Glutamatergic neuron (in vitro differentiated cells): ENCODE measurements at regions not wholly inside any gene's neighbourhood (a gene's known extent, or its start where the extent isn't known, plus 50 kb on each side); places are given as distances from the start of the nearest gene placed in this dataset.

Experiments used
- DNase-seq: peaks from one replicate; pipeline ENCODE4 v3.0.0; 2022
- H3K27ac Mint-ChIP-seq: one replicate; pipeline ENCODE4 v1.8.0; 2020; ENCODE audit warnings: mild to moderate bottlenecking, mixed read lengths, inconsistent platforms; ENCODE audit not compliant: unreplicated experiment
- H3K27me3 Mint-ChIP-seq: one replicate; pipeline ENCODE4 v1.8.0; 2020; ENCODE audit warnings: mild to moderate bottlenecking, moderate library complexity, mixed read lengths, inconsistent platforms; ENCODE audit not compliant: unreplicated experiment
- H3K36me3 Mint-ChIP-seq: one replicate; pipeline ENCODE4 v1.8.0; 2020; ENCODE audit warnings: mild to moderate bottlenecking, mixed read lengths, inconsistent platforms; ENCODE audit not compliant: unreplicated experiment
- H3K4me1 Mint-ChIP-seq: one replicate; pipeline ENCODE4 v1.8.0; 2020; ENCODE audit warnings: mild to moderate bottlenecking, low read depth, mixed read lengths, inconsistent platforms; ENCODE audit not compliant: unreplicated experiment
- H3K4me3 Mint-ChIP-seq: one replicate; pipeline ENCODE4 v1.8.0; 2020; ENCODE audit warnings: mild to moderate bottlenecking, mixed read lengths, inconsistent platforms; ENCODE audit not compliant: unreplicated experiment
- H3K9me3 Mint-ChIP-seq: one replicate; pipeline ENCODE4 v1.8.0; 2020; ENCODE audit warnings: mild to moderate bottlenecking, moderate library complexity, mixed read lengths, inconsistent platforms; ENCODE audit not compliant: unreplicated experiment
- CTCF ChIP-seq: fragments of 200-600 bp; sonication (generic); IDR thresholded peaks from one replicate; pipeline ENCODE4 v1.5.0; 2021; ENCODE audit not compliant: partially characterized antibody, unreplicated experiment

DNA sequence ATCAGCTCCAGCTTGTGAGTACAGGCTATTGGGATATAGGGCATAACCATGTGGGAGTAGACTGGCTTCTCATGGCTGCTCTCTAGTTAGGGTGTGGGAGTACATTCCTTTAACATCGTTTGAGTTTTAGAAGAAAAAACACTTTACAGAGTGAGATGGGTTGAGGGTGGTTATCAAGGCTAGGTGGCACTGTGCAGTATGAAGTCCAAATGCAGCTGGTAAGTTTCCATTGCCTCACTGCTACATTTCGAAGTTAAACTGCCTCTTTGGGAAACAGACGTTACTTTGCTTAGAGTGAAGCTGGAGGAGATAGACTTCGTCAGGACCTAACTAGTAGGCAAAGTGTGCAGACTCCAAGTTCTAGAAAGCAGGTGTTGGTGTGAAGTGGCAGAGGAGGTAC, 192.4 kb downstream of the SQOR start:
- no peaks in the 10 kb centered on the region for H3K4me1 Mint-ChIP-seq
- peaks cover 4% of the 10 kb centered on the region for H3K36me3 Mint-ChIP-seq
- no peak overlapping the region for H3K4me3 Mint-ChIP-seq
- no peak for DNase-seq
- no peak for TF ChIP-seq CTCF
- peaks cover 1% of the 10 kb centered on the region for H3K9me3 Mint-ChIP-seq
- no peak overlapping the region for H3K27ac Mint-ChIP-seq
- H3K27me3 Mint-ChIP-seq: peaks cover 5% of the 10 kb centered on the region

DNA sequence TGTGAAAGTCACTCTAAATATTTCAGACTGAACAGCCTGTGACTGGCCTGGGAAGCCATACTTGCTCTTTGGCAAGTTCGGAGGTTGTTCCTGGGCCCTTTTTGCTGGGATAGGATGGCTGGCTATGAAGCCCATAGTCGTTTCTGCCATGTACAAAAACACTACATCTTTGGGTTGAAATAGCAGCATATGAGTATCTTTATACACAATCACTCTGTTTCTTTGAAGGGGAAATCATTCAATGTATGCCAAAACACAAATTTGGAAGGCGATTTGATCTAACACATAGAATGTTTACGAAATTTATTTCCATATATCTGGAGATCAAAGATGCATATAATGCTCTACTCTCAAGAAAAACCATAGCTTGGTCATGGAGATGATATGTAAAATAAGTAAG, 192.9 kb downstream of the SQOR start:
- no peak overlapping the region for H3K27ac Mint-ChIP-seq

DNA sequence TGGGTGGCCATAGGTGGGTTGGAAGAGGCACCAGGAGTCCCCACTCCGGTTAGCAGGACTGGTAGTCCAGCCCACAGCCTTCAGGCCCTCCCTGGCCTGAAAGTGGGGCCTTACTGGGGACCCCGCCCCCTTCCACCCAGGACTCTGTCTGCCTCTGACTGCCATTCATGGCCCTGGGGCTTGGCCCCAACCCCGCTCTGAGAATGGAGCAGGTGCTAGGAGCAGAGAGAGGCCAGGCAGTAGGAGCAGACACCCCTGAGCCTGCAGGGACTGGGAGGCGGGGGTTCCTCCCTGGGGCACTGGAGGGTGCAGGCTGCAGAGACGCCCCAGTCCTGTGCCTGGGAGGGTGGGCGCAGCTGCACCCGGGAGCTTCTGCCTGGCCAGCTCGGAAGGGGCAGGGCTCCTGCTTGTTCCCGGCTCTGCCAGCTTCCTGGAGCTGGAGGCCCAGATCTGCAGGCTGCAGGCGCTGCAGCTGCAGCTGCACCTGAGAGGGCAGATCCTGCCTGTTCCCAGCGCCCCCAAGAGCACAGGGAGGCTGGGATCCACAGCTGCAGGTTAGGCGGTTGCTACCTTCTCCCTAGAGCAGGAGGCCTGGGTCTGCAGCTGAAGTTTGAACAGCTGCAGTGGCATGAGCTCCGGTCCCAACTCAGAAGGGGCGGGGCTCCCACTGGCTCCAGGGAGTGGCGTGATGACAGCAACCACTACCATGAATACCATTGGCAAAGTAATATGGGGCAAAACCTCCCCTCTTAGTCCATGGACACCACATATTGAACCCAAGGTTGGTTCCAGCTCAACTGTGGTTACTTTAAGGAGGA, 194.7 kb downstream of the SQOR start:
- H3K36me3 Mint-ChIP-seq: no peaks in the 10 kb centered on the region
- peaks cover 4% of the 10 kb centered on the region for H3K27me3 Mint-ChIP-seq
- DNase-seq: no peak
- H3K4me3 Mint-ChIP-seq: no peak overlapping the region
- TF ChIP-seq CTCF: no peak
- no peak overlapping the region for H3K27ac Mint-ChIP-seq
- H3K9me3 Mint-ChIP-seq: peaks cover 1% of the 10 kb centered on the region
- no peaks in the 10 kb centered on the region for H3K4me1 Mint-ChIP-seq

More for the DNA sequence above, 192.9 kb downstream of the SQOR start:
- TF ChIP-seq CTCF: no peak
- Mint-ChIP-seq H3K27me3 (peaks cover 5% of the 10 kb centered on the region), H3K9me3 (peaks cover 1% of the 10 kb centered on the region), H3K4me1 (no peaks in the 10 kb centered on the region), H3K4me3 (no peak overlapping the region), H3K36me3 (peaks cover 4% of the 10 kb centered on the region)
- DNase-seq: no peak

- no peak for TF ChIP-seq CTCF
- H3K27ac Mint-ChIP-seq: no peak overlapping the region
These were observed 197.0 kb downstream of the SQOR start for GRCh38 chr15:45831787-45832186.

DNA sequence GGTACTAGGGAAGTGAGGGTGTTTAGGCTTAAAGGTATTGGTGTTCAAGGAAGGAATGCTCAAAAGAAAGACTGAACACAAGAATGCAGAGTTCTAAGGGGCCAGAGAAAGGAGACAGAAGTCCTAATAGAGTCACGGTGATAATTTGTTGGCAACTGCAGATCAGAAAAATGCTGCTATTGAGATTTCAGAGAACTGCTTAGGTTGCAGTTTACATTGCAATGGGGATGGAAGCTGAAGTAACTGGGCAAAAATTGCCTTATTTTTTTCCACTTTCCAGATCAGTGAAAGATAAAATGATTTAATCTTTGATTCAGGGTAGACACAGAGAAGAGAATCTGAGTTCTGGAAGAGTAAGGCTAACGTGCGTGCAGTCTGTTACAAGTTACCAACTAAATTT, 199.8 kb downstream of the SQOR start:
- H3K9me3 Mint-ChIP-seq: peaks cover 1% of the 10 kb centered on the region

More at GRCh38 chr15:45831787-45832186, 197.0 kb downstream of the SQOR start:
- Mint-ChIP-seq H3K4me3 (no peak overlapping the region), H3K36me3 (no peaks in the 10 kb centered on the region), H3K4me1 (no peaks in the 10 kb centered on the region), H3K27me3 (peaks cover 2% of the 10 kb centered on the region), H3K9me3 (peaks cover 1% of the 10 kb centered on the region)
- no peak for DNase-seq

More for the DNA sequence above, 199.8 kb downstream of the SQOR start:
- H3K27me3 Mint-ChIP-seq: no peaks in the 10 kb centered on the region
- no peak for DNase-seq
- no peak overlapping the region for H3K4me3 Mint-ChIP-seq
- no peaks in the 10 kb centered on the region for H3K36me3 Mint-ChIP-seq
- no peaks in the 10 kb centered on the region for H3K4me1 Mint-ChIP-seq
- H3K27ac Mint-ChIP-seq: no peak overlapping the region
- TF ChIP-seq CTCF: no peak
